ENCODE measurements at regions not wholly inside any gene's neighbourhood (a gene's known extent, or its start where the extent isn't known, plus 50 kb on each side); places are given as distances from the start of the nearest gene placed in this dataset.
"Not testable (repeated sequence)": the region's sequence is repeated elsewhere in the genome, so short reads cannot be mapped to it uniquely, and the experiment has no call there.

- H3K4me3 ChIP-seq; DNase-seq (ENCODE audit: low read depth in 1 of 2, low spot score in 1 of 2); H3K27ac ChIP-seq; H3K9me3 ChIP-seq; CTCF ChIA-PET; H3K4me1 ChIP-seq; H3K4me2 ChIP-seq; FAIRE-seq; ATAC-seq; POLR2A ChIA-PET: not testable (repeated sequence)
- WGBS (ENCODE audit: missing lambda C conversion rate): no CpG with 5 or more reads among the region's 6 CpGs
Observed at GRCh38 chr9:67284299-67284698, 291.9 kb upstream of the SPATA31A3 start.

GRCh38 chr9:67281574-67281973 lies 289.2 kb upstream of the SPATA31A3 start:
- CTCF ChIA-PET; FAIRE-seq; POLR2A ChIA-PET; ATAC-seq; H3K27ac ChIP-seq; DNase-seq (ENCODE audit: low read depth in 1 of 2, low spot score in 1 of 2); H3K4me2 ChIP-seq; H3K9me3 ChIP-seq; H3K4me1 ChIP-seq; H3K4me3 ChIP-seq: not testable (repeated sequence)
- no CpG with 5 or more reads among the region's 4 CpGs for WGBS (ENCODE audit: missing lambda C conversion rate)

GRCh38 chr9:67269692-67270091 lies 277.3 kb upstream of the SPATA31A3 start:
- CTCF ChIA-PET; H3K9me3 ChIP-seq; ATAC-seq; H3K4me1 ChIP-seq; H3K4me2 ChIP-seq; H3K4me3 ChIP-seq; DNase-seq (ENCODE audit: low read depth in 1 of 2, low spot score in 1 of 2); POLR2A ChIA-PET; FAIRE-seq; H3K27ac ChIP-seq: not testable (repeated sequence)
- WGBS (ENCODE audit: missing lambda C conversion rate): no CpG with 5 or more reads among the region's 1 CpG

- H3K4me3 ChIP-seq; H3K4me2 ChIP-seq; CTCF ChIA-PET; POLR2A ChIA-PET; H3K27ac ChIP-seq; FAIRE-seq; H3K4me1 ChIP-seq; H3K9me3 ChIP-seq; ATAC-seq; DNase-seq (ENCODE audit: low read depth in 1 of 2, low spot score in 1 of 2): not testable (repeated sequence)
- no CpG with 5 or more reads among the region's 6 CpGs for WGBS (ENCODE audit: missing lambda C conversion rate)
Observed at GRCh38 chr9:67257894-67258293, 265.5 kb upstream of the SPATA31A3 start.

GRCh38 chr9:67248967-67249366 lies 256.6 kb upstream of the SPATA31A3 start:
- CTCF ChIA-PET; H3K4me3 ChIP-seq; H3K4me1 ChIP-seq; FAIRE-seq; H3K4me2 ChIP-seq; POLR2A ChIA-PET; H3K9me3 ChIP-seq; H3K27ac ChIP-seq; DNase-seq (ENCODE audit: low read depth in 1 of 2, low spot score in 1 of 2): not testable (repeated sequence)
- peak in 1 of 2 experiments; percentile 59; a peak in 1 of 6 replicates for ATAC-seq
- WGBS (ENCODE audit: missing lambda C conversion rate): no CpG with 5 or more reads among the region's 1 CpG

- 95% methylated on average over 13 of the region's 16 CpGs for WGBS (ENCODE audit: missing lambda C conversion rate)
- ATAC-seq; FAIRE-seq; DNase-seq (ENCODE audit: low read depth in 1 of 2, low spot score in 1 of 2); CTCF ChIA-PET; H3K9me3 ChIP-seq; H3K4me1 ChIP-seq; POLR2A ChIA-PET; H3K4me3 ChIP-seq; H3K27ac ChIP-seq; H3K4me2 ChIP-seq: not testable (repeated sequence)
Observed at GRCh38 chr9:67212073-67212472, 219.7 kb upstream of the SPATA31A3 start.

- H3K4me1 ChIP-seq; H3K9me3 ChIP-seq; DNase-seq (ENCODE audit: low read depth in 1 of 2, low spot score in 1 of 2); POLR2A ChIA-PET; H3K4me2 ChIP-seq; ATAC-seq; H3K27ac ChIP-seq; FAIRE-seq; H3K4me3 ChIP-seq; CTCF ChIA-PET: not testable (repeated sequence)
- WGBS (ENCODE audit: missing lambda C conversion rate): 84% methylated on average over 1 of the region's 3 CpGs
Observed at GRCh38 chr9:67210842-67211241, 218.5 kb upstream of the SPATA31A3 start.

GRCh38 chr9:67208831-67209437 lies 216.6 kb upstream of the SPATA31A3 start:
- CTCF ChIA-PET; H3K4me2 ChIP-seq; H3K4me3 ChIP-seq; H3K27ac ChIP-seq; DNase-seq (ENCODE audit: low read depth in 1 of 2, low spot score in 1 of 2); ATAC-seq; FAIRE-seq; H3K4me1 ChIP-seq; H3K9me3 ChIP-seq; POLR2A ChIA-PET: not testable (repeated sequence)
- 62% methylated on average over 3 of the region's 6 CpGs for WGBS (ENCODE audit: missing lambda C conversion rate)

GRCh38 chr9:67196135-67196534 lies 203.8 kb upstream of the SPATA31A3 start:
- H3K4me3 ChIP-seq; H3K9me3 ChIP-seq; H3K4me1 ChIP-seq; CTCF ChIA-PET; FAIRE-seq; POLR2A ChIA-PET; H3K4me2 ChIP-seq; DNase-seq (ENCODE audit: low read depth in 1 of 2, low spot score in 1 of 2); ATAC-seq; H3K27ac ChIP-seq: not testable (repeated sequence)
- 98% methylated on average over 6 of the region's 7 CpGs for WGBS (ENCODE audit: missing lambda C conversion rate)

GRCh38 chr9:67195357-67195756 lies 203.0 kb upstream of the SPATA31A3 start:
- FAIRE-seq; H3K4me2 ChIP-seq; ATAC-seq; DNase-seq (ENCODE audit: low read depth in 1 of 2, low spot score in 1 of 2); CTCF ChIA-PET; H3K27ac ChIP-seq; POLR2A ChIA-PET; H3K9me3 ChIP-seq; H3K4me1 ChIP-seq; H3K4me3 ChIP-seq: not testable (repeated sequence)
- WGBS (ENCODE audit: missing lambda C conversion rate): 95% methylated on average over 7 of the region's 8 CpGs

GRCh38 chr9:67179185-67179584 lies 186.8 kb upstream of the SPATA31A3 start:
- CTCF ChIA-PET: not testable (repeated sequence)

GRCh38 chr9:67175167-67175566 lies 182.8 kb upstream of the SPATA31A3 start:
- CTCF ChIA-PET; DNase-seq (ENCODE audit: low read depth in 1 of 2, low spot score in 1 of 2); H3K4me1 ChIP-seq; H3K9me3 ChIP-seq; H3K4me2 ChIP-seq; H3K27ac ChIP-seq; ATAC-seq; POLR2A ChIA-PET; H3K4me3 ChIP-seq; FAIRE-seq: not testable (repeated sequence)
- WGBS (ENCODE audit: missing lambda C conversion rate): 17% methylated on average over 1 of the region's 5 CpGs

More at GRCh38 chr9:67179185-67179584, 186.8 kb upstream of the SPATA31A3 start:
- H3K9me3 ChIP-seq; H3K4me2 ChIP-seq; H3K4me3 ChIP-seq; H3K4me1 ChIP-seq; FAIRE-seq; DNase-seq (ENCODE audit: low read depth in 1 of 2, low spot score in 1 of 2); POLR2A ChIA-PET; H3K27ac ChIP-seq; ATAC-seq: not testable (repeated sequence)
- 93% methylated on average over 2 of the region's 2 CpGs for WGBS (ENCODE audit: missing lambda C conversion rate)
